HEK293T (cell line): ENCODE measurements at regions not wholly inside any gene's neighbourhood (a gene's known extent, or its start where the extent isn't known, plus 50 kb on each side); places are given as distances from the start of the nearest gene placed in this dataset.

Experiments used
- BHLHE40 ChIP-seq: fragments of 450-650 bp; IDR thresholded peaks from 2 replicates; pipeline ENCODE4 v1.6.1; 2016; ENCODE audit warnings: mild to moderate bottlenecking, moderate library complexity, borderline replicate concordance
- FOXA1 ChIP-seq: fragments of 450-650 bp; IDR thresholded peaks from 2 replicates; pipeline ENCODE4 v1.6.1; 2016; ENCODE audit warnings: mild to moderate bottlenecking
- SUZ12 ChIP-seq: fragments of 450-650 bp; IDR thresholded peaks from 2 replicates; pipeline ENCODE4 v1.6.1; 2016; ENCODE audit warnings: mild to moderate bottlenecking

GRCh38 chr11:92022499-92022898 is 202.1 kb upstream of the FAT3 start:
- no peak for TF ChIP-seq BHLHE40
- TF ChIP-seq SUZ12 = no peak
- no peak for TF ChIP-seq FOXA1
